ENCODE measurements at regions not wholly inside any gene's neighbourhood (a gene's known extent, or its start where the extent isn't known, plus 50 kb on each side); places are given as distances from the start of the nearest gene placed in this dataset.
"Not testable (repeated sequence)": the region's sequence is repeated elsewhere in the genome, so short reads cannot be mapped to it uniquely, and the experiment has no call there.

DNA sequence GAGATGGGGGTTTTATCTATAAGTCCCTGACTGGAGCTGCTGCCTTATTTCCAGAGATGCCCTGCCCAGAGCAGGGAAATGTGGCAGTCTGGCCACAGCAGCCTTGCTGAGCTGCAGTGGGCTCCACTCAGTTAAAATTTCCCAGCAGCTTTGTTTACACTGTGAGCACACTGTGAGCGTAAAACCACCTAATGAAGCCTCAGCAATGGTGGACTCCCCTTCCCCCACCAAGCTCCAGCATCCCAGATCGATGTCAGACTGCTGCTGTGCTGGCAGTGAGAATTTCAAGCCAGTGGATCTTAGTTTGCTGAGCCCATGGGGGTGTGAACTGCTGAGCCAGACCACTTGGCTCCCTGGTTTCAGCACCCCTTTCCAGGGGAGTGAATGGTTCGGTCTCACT is 208.7 kb upstream of the RAI14 start:
- no peak for DNase-seq (ENCODE audit: low read depth)

DNA sequence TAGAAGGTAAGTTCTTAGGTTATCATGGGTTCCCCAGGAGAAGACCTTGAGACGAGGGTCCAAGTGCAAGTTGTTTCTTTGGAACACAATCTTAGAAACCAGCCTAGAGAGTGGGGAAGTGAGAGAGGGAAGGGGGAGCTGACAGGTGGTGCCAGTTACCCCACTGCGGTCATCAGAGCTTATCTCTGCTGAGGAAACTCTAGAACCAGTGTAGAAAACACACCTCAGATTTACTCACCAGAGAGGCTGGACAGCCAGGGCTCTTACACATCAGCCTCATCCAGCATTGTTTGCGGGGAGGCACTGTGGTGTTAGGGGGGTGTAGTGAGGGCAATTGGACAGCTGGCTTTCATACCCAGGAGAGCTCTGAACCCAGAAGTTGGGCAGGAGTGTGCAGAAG is 206.5 kb upstream of the RAI14 start:
- no peak for DNase-seq (ENCODE audit: low read depth)

DNA sequence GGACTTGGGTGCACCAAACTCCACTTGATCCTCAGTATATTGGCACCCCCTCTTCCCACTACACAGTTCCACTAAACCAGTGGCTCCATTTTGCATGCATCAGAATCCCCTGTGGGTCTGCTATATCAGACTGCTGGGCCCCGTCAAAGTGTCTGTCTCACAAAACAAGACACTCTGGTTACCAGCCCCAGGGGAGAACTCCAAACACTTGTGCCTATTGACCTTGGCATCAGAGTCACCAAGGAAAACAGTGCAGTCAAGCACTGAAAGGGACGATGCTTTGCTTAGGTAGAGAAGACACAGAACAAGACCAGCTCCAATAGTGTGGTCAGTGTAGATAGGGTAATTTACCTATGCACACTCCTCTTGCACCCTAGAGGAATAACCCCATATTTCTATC is 205.8 kb upstream of the RAI14 start:
- DNase-seq (ENCODE audit: low read depth) = no peak

DNA sequence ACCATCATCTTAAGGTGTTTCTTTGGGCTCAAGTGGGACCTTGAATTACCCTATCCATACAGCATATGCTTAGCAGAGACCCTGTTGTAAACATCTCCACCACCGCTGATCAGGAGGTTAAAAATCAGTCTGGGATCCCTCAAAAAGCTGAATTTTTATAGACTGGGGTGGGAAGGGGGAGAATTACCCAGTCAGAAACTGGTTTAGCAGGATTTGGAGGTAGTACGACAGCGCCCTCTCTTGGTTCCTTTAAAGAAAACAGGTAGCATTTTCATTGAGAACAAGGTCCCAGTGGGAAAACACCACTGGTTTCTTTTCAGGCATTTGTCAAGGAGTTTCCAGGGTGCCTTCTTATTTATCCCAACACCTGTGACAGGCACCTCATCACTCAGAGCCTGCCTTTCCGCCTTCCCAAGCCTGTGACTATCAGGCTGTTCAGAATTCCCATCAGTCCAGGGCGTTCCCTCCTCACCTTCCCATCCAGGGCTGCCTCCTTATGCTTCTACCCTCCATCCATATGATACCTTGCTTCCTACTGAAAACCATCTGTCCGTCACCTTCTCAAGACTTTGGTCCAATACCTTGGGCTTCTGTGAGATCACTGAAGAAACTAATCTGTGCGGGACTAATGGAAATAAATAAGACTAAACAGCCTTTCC is 203.8 kb upstream of the RAI14 start:
- no peak for DNase-seq (ENCODE audit: low read depth)

DNA sequence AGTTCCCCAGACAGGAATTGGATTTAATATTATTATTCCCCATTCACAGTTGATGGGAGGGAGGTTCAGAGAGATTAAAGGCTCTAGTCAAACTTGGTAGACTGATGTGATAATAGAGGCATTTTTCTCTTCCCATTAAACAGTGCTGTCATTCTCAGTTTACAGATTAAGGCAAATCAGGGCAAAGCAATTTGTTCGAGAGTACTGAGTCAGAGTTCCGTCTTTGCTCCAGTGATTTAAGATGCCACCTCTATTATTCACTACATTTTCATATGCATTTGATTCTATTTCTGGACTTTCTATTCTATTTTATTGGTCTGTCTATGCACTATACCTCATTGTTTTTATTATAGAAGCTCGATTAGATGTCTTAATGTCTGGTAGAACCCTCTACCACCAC is 201.0 kb upstream of the RAI14 start:
- no peak for DNase-seq (ENCODE audit: low read depth)

DNA sequence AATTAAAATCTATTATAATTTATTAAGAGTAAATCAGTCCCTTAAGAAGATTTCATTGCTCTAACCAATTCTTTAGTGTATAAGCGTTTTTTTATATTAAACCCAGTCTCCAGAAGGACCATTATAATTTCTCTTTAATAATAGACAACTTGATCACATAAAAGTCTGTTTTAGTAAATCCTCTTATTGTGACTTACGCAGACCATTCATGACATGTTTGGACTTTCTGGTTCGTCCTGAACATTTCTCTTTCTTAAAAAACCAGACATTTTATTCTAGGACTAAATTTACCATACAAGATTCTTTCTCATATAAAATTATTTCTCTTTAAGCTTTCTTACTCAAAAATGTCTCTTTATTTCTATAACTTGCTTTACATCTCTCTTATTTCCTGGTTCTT is 196.2 kb upstream of the RAI14 start:
- DNase-seq (ENCODE audit: low read depth) = no peak

DNA sequence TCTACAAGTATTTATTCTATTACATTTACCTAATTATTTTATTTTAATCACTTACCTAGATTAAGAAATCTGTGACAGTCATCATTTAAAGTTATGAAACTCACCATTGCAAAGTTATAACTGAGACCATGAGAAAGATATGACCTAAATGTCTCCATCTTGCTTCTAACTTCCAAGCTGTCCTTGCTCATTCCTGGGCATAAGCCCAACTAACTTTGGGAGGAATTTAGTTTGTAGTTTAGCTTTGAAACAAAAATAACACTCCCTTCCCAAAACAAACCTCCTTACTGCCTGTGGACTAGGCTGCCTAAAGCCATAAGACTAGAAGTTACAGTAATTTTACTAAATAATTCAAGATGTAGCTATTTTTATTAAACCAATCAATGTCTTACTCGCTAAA is 195.6 kb upstream of the RAI14 start:
- DNase-seq (ENCODE audit: low read depth) = peak; percentile 64

DNA sequence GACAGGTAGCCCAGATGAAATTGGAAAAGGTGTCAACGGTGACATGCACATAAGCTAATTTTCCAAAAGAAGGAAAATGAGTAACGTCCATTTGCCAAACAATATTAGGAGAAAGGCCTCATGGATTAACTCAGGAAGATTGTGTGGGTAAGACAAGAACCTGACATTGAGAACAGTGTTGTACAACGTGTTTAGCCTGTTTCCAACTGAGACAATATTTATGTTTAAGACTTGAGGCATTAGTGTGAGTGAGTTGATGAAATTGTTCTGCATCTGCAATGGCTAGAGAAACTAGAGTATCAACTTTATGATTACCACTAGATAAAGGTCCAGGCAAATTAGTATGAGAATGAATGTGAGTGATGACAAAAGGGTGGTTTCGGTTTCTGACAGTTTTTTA is 191.3 kb upstream of the RAI14 start:
- DNase-seq (ENCODE audit: low read depth) = no peak

DNA sequence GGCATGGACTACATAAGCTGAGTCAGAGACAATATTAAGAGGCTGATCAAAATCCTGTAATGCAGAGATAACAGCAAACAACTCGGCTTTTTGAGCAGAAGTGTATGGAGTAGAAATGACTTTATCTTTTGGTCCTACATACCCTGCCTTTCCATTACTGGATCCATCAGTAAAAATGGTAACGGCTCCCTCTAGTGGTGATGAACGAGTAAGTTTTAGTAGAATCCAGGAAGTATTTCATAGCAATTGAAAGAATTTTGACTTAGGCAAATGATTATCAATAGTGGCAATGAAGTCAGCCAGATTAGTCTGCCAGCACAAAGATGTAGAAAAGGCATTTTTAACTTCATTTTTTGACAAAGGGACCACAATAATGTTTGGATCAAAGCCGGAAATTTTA is 190.8 kb upstream of the RAI14 start:
- DNase-seq (ENCODE audit: low read depth) = peak; percentile 38

DNA sequence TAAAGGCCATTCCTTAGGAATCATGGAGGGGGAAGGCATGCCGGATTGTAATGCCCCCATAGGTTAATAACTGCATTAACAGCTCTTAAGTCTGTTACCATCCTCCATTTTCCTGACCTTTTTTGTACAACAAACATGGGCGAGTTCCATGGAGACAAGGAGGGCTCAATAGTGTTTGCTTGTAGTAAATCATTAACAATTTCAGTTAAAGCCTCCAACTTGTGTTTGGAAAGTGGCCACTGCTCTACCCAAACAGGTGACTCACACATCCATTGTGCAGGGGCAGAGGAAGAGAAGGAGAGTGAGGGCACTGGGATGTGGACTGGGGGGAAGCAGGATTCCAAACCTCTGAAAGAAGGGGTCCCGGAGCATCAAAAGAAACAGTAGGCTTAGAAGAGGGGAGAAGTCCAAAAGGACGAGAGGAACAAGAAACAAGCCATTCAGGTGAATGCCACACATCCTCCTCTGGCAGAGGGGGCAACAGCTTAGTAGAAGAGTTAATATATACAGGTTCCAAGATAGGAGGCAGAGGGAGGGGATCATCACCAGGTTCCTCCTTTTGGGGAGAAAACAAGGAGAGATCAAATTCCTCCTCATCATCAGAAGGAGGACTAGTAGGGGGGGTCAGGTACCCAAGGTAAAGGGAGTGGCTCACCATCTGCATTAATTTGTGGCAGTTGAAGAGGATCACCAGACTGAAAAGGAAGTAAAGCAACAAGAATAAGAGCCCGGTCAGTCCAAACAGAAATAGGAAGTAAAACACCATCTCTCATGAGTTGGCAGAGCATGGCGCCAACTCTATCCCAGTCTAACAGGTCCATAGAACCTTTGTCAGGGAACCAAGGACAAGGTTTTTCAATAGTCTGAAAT is 189.4 kb upstream of the RAI14 start:
- DNase-seq (ENCODE audit: low read depth) = not testable (repeated sequence)

DNA sequence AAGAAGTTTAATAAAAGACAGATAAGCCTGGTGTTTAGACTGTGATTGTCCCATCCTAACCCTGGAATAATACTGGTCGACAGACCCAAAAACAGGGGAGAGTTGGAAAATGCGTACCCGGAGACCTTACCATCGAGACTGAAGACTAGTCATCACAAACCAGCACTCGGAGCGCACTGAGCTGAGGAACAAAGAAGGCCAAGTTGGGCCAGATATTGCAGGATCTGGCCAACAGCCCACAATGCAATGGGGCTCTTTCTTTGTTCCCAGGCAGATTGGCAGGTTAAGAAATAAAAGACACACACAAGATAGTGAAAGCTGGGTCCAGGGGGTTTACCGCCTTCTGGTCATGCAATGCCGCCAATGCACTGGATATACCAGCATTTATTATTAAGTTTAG is 188.7 kb upstream of the RAI14 start:
- DNase-seq (ENCODE audit: low read depth) = no peak

DNA sequence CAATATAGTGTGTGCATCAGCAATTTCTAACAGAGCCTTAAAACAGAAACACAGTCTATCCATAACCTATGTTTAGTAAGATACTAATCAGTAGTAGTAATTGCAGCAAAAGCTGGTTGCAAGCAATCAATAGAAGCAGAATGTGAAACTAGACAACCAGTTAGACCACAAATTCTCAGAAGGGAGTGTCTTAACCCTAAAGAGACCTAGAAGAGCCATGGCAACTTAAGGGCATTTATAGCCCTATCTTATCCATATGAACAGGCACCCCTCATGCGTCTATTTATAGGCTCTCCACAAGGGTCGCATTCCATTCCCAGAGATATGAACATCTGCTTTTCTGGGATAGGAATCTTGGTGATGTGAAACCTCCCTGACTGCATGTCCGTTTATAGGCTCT is 188.1 kb upstream of the RAI14 start:
- DNase-seq (ENCODE audit: low read depth) = not testable (repeated sequence)

DNA sequence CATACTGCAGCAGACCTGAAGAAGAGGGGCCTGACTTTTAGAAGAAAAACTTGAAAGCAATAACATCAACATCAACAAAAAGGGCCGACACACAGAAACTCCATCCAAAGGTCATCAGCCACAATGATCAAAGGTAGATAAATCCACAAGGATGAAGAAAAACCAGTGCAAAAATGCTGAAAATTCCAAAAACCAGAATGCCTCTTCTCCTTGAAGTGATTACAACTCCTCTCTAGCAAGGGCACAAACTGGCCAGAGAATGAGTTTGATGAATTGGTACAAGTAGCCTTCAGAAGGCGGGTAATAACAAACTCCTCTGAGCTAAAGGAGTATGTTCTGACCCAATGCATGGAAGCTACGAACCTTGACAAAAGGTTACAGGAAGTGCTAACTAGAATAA is 186.2 kb upstream of the RAI14 start:
- no peak for DNase-seq (ENCODE audit: low read depth)

DNA sequence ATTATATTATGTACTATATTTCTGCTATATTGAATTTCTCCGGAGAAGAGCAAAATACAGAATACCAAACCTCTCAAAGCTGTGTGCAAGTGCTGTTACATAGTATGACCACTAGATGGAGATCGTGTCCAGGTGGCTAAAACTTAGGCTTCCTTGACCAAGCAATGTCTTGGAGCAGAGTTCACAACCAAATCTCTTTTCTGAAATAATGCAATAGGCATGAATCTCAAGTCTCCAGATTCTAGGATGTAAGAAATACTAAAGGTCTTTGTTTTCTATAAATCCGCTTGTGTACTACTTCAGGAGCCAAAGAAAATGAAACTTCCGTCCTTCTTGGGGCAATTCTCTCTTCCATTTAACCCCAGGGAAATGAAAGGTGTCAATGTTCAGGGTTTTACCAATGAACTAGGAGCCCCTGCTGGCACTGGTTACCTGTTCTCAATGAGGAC is 181.5 kb upstream of the RAI14 start:
- DNase-seq (ENCODE audit: low read depth) = peak; percentile 48

DNA sequence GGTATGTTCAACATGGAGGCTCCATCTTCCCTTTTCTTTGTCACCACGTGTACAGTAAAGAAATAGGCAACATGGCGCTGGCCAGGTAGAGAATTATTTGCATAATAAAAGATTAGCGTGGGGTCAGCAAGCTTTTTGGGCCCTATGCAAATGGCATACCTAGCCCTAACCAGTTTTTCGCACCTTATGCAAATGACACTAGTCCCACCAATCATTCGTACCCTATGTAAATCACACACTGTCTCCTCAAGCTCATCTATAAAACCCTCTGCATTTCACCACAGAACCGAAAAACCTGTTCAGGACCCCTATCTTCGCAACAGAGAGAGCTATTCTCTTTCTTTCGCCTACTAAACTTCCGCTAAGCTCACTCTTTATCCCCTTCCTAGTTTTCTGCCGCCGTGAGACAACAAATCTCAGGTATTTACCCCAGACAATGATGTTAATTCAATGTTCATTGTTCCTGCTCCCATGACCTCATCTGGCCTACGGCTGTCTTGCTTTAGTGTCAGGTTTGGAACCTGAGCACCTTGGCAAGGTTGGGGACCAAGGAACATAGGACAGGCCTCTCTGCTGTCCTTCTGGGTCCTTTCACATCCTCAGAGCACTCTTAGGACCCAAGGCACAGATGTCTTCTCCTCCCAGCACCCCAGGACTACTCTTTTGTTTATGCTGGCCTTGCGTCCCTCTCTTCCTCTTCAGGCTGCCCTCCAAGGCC is 180.7 kb upstream of the RAI14 start:
- DNase-seq (ENCODE audit: low read depth) = no peak

DNA sequence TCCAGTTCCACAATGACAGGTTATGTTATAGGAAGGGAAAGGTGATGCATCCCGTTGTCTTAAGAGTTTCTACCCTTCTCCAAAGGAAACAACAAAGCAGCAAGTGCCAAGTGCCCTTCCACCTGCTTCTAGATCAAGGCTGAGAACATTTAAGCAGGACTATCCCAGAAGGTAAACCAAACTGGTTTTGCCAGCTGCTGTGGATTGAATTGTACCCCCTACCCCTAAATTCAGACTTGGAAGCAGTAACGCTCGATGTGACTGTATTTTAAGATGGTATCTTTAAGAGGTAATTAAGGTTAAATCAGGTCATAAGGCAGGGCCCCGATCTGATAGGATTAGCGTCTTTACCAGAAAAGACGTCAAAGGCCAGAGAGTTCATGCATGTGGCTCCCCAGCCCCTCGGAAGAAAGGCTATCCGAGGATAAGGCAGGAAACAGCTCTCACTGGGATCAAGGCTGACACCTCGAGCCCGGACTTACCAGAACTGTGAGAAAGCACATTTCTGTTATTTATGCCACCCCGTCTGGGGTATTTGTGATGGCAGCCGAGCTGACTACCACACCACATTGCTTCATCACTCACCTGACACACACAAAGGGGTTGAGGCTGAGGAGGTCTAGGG is 179.1 kb upstream of the RAI14 start:
- no peak for DNase-seq (ENCODE audit: low read depth)

DNA sequence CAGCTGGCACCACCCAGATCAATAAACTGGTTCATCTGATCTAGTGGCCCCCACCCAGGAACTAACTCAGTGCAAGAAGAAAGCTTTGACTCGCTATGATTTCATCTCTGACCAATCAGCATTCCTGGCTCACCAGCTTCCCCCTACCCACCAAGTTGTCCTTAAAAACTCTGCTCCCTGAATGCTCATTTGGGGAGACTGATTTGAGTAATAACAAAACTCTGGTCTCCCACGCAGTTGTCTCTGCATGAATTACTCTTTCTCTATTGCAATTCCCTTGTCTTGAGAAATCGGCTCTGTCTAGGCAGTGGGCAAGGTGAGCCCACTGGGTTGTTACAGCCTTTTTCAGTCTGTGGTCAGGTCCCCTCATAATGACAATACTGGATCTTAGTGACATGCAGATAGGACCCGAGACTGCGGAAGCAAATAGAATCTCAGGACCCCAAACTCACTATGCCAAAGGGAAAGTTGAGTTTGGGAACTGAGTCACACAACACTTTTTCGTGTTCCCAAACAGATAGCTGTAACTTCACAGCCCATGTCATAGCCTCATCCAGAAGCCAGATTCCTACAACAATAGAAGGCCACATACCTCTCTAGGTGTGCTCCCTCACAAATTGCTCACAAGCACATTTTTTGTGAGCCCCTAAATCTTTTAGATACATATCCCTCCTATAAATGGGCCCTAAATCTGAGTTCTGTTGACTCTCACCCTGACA is 175.2 kb upstream of the RAI14 start:
- DNase-seq (ENCODE audit: low read depth) = no peak

DNA sequence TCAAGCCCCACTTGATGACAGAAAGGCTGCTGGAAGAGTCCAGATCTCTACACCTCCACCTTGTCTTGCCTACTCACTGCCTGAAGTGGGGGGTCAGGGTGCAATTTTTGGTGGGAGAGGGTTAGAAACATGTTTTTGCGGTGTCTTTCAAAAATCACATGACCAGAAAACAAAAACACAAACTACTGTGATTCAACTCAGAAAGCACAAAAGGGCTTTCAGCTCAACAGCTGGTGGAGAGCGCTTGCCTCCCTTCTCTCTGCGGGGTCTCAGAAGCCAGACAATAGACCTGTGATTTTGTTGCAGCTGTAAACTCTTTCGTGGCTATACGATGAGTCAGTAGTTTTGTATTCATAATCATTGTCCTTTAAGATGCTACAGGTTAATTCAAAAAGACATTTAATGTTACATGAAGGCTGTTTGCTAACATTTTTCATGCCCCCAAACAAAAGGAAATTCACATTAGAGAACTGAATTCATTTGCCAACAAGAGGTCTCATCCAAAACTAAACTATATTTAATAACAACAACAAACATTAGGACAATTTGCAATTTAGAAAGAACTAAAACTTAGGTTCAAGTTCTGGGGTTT is 172.6 kb upstream of the RAI14 start:
- no peak for DNase-seq (ENCODE audit: low read depth)

DNA sequence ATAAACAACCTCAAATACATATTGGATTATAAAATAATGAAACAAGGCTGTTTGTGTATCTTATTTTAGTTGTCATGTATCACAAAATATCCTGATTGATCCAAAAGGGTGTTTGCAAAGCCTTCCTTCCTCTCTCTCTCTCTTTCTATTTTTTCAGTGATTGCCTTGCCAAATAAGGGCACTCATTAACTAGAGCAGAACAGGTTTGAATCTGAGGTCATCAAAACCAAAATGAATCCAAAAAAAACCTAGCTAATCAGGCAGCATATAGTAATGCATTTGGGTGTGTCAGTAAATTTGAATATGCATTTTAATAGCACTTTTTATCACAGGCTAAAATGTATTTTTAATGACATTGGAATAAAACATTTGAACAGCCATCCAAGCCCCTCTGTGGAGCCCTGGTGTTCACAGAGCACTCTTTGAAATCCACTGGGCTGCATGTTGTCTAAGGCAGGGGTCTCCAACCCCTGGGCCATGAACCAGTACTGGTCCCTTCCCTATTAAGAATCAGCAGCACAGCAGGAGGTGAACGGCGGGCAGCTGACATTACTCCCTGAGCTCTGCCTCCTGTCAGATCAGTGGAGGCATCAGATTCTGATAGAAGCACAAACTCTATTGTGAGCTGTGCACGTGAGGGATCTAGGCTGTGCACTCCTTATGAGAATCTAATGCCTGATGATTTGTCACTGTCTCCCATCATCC is 171.8 kb upstream of the RAI14 start:
- no peak for DNase-seq (ENCODE audit: low read depth)

DNA sequence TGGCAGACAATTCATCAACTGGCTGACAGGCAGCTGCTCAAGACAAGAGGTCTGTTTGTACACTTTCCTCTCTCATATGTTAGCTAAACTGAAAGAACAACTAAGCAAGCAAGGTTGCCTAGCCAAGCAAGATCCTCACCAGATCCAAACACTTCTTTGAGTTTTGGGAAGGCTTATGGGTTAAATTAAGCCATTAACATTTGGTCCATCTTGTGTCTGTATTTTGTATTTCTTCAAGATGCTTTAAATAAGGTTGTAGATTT is 170.4 kb upstream of the RAI14 start:
- DNase-seq (ENCODE audit: low read depth) = no peak

All from stromal cell of bone marrow (primary cell).